IMR-90 (cell line): ENCODE measurements at regions not wholly inside any gene's neighbourhood (a gene's known extent, or its start where the extent isn't known, plus 50 kb on each side); places are given as distances from the start of the nearest gene placed in this dataset.

Experiments
- ATAC-seq: fragments of 200-7000 bp; cut with Tn5 transposase; 2 replicates; pipeline ENCODE4 v1.9.1; 2020; ENCODE audit warnings: low read depth, mild to moderate bottlenecking, moderate library complexity
- BruUV-seq: library from RNA; stranded (reverse); fragments of 400-500 nt; replicated peaks from 2 replicates; lab custom pipeline; 2021; lab: Mats Ljungman, UMichigan
- CTCF ChIA-PET: fragments of 300-600 bp; formaldehyde crosslinking; extraction: SDS; loops from one replicate; lab custom pipeline; 2021; ENCODE audit warnings: antibody characterized with exemption; lab: Yijun Ruan, JAX
- POLR2A ChIA-PET: fragments of 300-600 bp; sonication (Branson Sonifier 250); formaldehyde crosslinking; loops from one replicate; lab custom pipeline; 2022; ENCODE audit warnings: antibody characterized with exemption; ENCODE audit not compliant: unreplicated experiment; lab: Charles Lee
- DNase-seq: peaks from one replicate; pipeline ENCODE4 v3.0.0; 2013
- H2AFZ ChIP-seq: replicated peaks from 2 replicates; pipeline ENCODE3; 2013; ENCODE audit warnings: low read length, mild to moderate bottlenecking; ENCODE audit not compliant: poor library complexity
- H2AK5ac ChIP-seq: 2 replicates; pipeline ENCODE4 v1.6.1; 2013; ENCODE audit warnings: low read depth, low read length, inconsistent platforms
- H2AK9ac ChIP-seq: replicated peaks from 2 replicates; pipeline ENCODE3; 2013; ENCODE audit warnings: mild to moderate bottlenecking, low read depth, low read length, moderate library complexity; ENCODE audit not compliant: poor library complexity
- H2BK120ac ChIP-seq: 2 replicates; pipeline ENCODE4 v1.6.1; 2013; ENCODE audit warnings: low read depth, low read length, inconsistent platforms
- H2BK15ac ChIP-seq: 3 replicates; pipeline ENCODE4 v1.6.1; 2013; ENCODE audit warnings: low read depth, low read length, inconsistent platforms
- H2BK20ac ChIP-seq: 2 replicates; pipeline ENCODE4 v1.6.1; 2013; ENCODE audit warnings: low read depth, mild to moderate bottlenecking, inconsistent platforms, low read length, moderate library complexity
- H2BK5ac ChIP-seq: 2 replicates; pipeline ENCODE4 v1.6.1; 2013; ENCODE audit warnings: mild to moderate bottlenecking, low read depth, low read length, inconsistent platforms; ENCODE audit not compliant: poor library complexity, severe bottlenecking
- H3K14ac ChIP-seq: replicated peaks from 2 replicates; pipeline ENCODE4 v1.6.1; 2013; ENCODE audit warnings: low read depth, low read length, inconsistent platforms
- H3K18ac ChIP-seq: 2 replicates; pipeline ENCODE4 v1.6.1; 2013; ENCODE audit warnings: low read depth, low read length, control low read depth
- H3K23ac ChIP-seq: 2 replicates; pipeline ENCODE4 v1.6.1; 2013; ENCODE audit warnings: low read depth, low read length, inconsistent platforms
- H3K27ac ChIP-seq: 2 replicates; pipeline ENCODE4 v1.5.1; 2013; ENCODE audit warnings: mild to moderate bottlenecking, control low read depth, low read length; ENCODE audit not compliant: insufficient read depth
- H3K27me3 ChIP-seq: 2 replicates; pipeline ENCODE4 v1.6.1; 2013; ENCODE audit warnings: low read length; ENCODE audit not compliant: control insufficient read depth, insufficient read depth
- H3K36me3 ChIP-seq: 2 replicates; pipeline ENCODE4 v1.6.1; 2013; ENCODE audit warnings: low read length, mixed read lengths; ENCODE audit not compliant: control insufficient read depth, insufficient read depth
- H3K4ac ChIP-seq: 2 replicates; pipeline ENCODE4 v1.6.1; 2013; ENCODE audit warnings: low read depth, low read length, inconsistent platforms
- H3K4me1 ChIP-seq: 2 replicates; pipeline ENCODE4 v1.6.1; 2013; ENCODE audit warnings: low read length, mixed read lengths; ENCODE audit not compliant: control insufficient read depth, insufficient read depth
- H3K4me2 ChIP-seq: 2 replicates; pipeline ENCODE4 v1.6.1; 2013; ENCODE audit warnings: low read depth, mild to moderate bottlenecking, control low read depth, low read length, moderate library complexity
- H3K4me3 ChIP-seq: 2 replicates; pipeline ENCODE4 v1.5.1; 2013; ENCODE audit warnings: low read depth, mild to moderate bottlenecking, control low read depth, low read length, moderate library complexity; ENCODE audit not compliant: insufficient read depth
- H3K56ac ChIP-seq: 2 replicates; pipeline ENCODE4 v1.6.1; 2013; ENCODE audit warnings: low read length, inconsistent platforms; ENCODE audit not compliant: insufficient read depth; ENCODE audit errors: extremely low read depth
- H3K79me1 ChIP-seq, 2 experiments: 2 replicates each; pipeline ENCODE4 v1.6.1; 2013; ENCODE audit warnings: low read length in 2 of 2, inconsistent platforms in 1 of 2, low read depth in 1 of 2
- H3K9ac ChIP-seq: 2 replicates; pipeline ENCODE4 v1.6.1; 2013; ENCODE audit warnings: low read depth, low read length, control low read depth
- H3K9me1 ChIP-seq: 2 replicates; pipeline ENCODE4 v1.6.1; 2013; ENCODE audit warnings: low read length, inconsistent platforms; ENCODE audit not compliant: insufficient read depth
- H3K9me3 ChIP-seq: 2 replicates; pipeline ENCODE4 v1.6.1; 2013; ENCODE audit warnings: low read length; ENCODE audit not compliant: control insufficient read depth, insufficient read depth
- H4K20me1 ChIP-seq: 2 replicates; pipeline ENCODE4 v1.6.1; 2013; ENCODE audit warnings: low read length, inconsistent platforms; ENCODE audit not compliant: insufficient read depth
- H4K5ac ChIP-seq: 2 replicates; pipeline ENCODE4 v1.6.1; 2013; ENCODE audit warnings: mild to moderate bottlenecking, low read depth, low read length, control low read depth
- H4K8ac ChIP-seq, 2 experiments: 2 replicates each; pipeline ENCODE4 v1.6.1; 2013; ENCODE audit warnings: low read depth in 2 of 2, low read length in 2 of 2, control low read depth in 1 of 2, inconsistent platforms in 1 of 2
- H4K91ac ChIP-seq: 2 replicates; pipeline ENCODE4 v1.6.1; 2013; ENCODE audit warnings: low read depth, low read length, inconsistent platforms; ENCODE audit not compliant: insufficient read depth
- BHLHE40 ChIP-seq: fragments of 150-350 bp; IDR thresholded peaks from 2 replicates; pipeline ENCODE4 v1.6.1; 2016; ENCODE audit warnings: mild to moderate bottlenecking, low read depth, low read length
- CEBPB ChIP-seq: IDR thresholded peaks from 2 replicates; pipeline ENCODE4 v1.6.1; 2012; ENCODE audit warnings: low read depth, low read length, improper control_type of control experiment
- CHD1 ChIP-seq: IDR thresholded peaks from 2 replicates; pipeline ENCODE4 v1.6.1; 2012; ENCODE audit warnings: low read depth, low read length, improper control_type of control experiment
- FOS ChIP-seq: fragments of 150-350 bp; IDR thresholded peaks from 2 replicates; pipeline ENCODE4 v1.6.1; 2016; ENCODE audit warnings: low read depth, low read length
- MAFK ChIP-seq: IDR thresholded peaks from 2 replicates; pipeline ENCODE4 v1.6.1; 2012; ENCODE audit warnings: low read depth, low read length, improper control_type of control experiment
- MAZ ChIP-seq: IDR thresholded peaks from 2 replicates; pipeline ENCODE4 v1.6.1; 2012; ENCODE audit warnings: low read depth, mild to moderate bottlenecking, low read length, improper control_type of control experiment, moderate library complexity, borderline replicate concordance
- MXI1 ChIP-seq: IDR thresholded peaks from 2 replicates; pipeline ENCODE4 v1.6.1; 2012; ENCODE audit warnings: low read depth, mild to moderate bottlenecking, low read length, moderate library complexity, borderline replicate concordance
- NFE2L2 ChIP-seq: fragments of 150-350 bp; IDR thresholded peaks from 2 replicates; pipeline ENCODE4 v1.6.1; 2016; ENCODE audit warnings: low read depth, mild to moderate bottlenecking, low read length
- POLR2A ChIP-seq: IDR thresholded peaks from 2 replicates; pipeline ENCODE4 v1.6.1; 2012; ENCODE audit warnings: mild to moderate bottlenecking, low read depth, low read length
- RAD21 ChIP-seq: IDR thresholded peaks from 2 replicates; pipeline ENCODE4 v1.6.1; 2012; ENCODE audit warnings: low read length, improper control_type of control experiment
- RCOR1 ChIP-seq: IDR thresholded peaks from 2 replicates; pipeline ENCODE4 v1.6.1; 2012; ENCODE audit warnings: mild to moderate bottlenecking, low read length, improper control_type of control experiment; ENCODE audit not compliant: insufficient replicate concordance
- RFX5 ChIP-seq: IDR thresholded peaks from 2 replicates; pipeline ENCODE4 v1.8.0; 2012; ENCODE audit warnings: low read depth, mild to moderate bottlenecking, low read length, moderate library complexity
- SMC3 ChIP-seq: fragments of 150-350 bp; IDR thresholded peaks from 2 replicates; pipeline ENCODE4 v1.6.1; 2016; ENCODE audit warnings: low read depth, mild to moderate bottlenecking, antibody characterized with exemption, low read length, moderate library complexity
- WGBS, 2 experiments: methylation state at CpG; one replicate each; pipeline versions ENCODE4 v1.1.5 to v1.1.7; 2013; ENCODE audit warnings: missing lambda C conversion rate in 2 of 2; ENCODE audit not compliant: insufficient read length in 1 of 2; ENCODE audit errors: extremely low coverage in 2 of 2; 5-methylcytosine and 5-hydroxymethylcytosine counted together
- dilution Hi-C: fragments of 300-500 bp; cut with HindIII; formaldehyde crosslinking; loops from one replicate; pipeline ENCODE4 v1.14.3; 2018; ENCODE audit warnings: low sequenced_read_pairs; ENCODE audit not compliant: unreplicated experiment
- in situ Hi-C: fragments of 300-500 bp; cut with MboI; formaldehyde crosslinking; loops from 3 replicates; pipeline ENCODE4 v1.14.3; 2019; ENCODE audit warnings: low sequenced_read_pairs, inconsistent platforms, mixed read lengths
- intact Hi-C: fragments of 100-400 bp; cut with micrococcal nuclease; formaldehyde crosslinking; loops from 2 replicates; pipeline ENCODE4 v1.10.0; 2022
- TF ChIP-seq, protein P1 (sequence below): fragments of 150-350 bp; IDR thresholded peaks from 2 replicates; pipeline ENCODE4 v1.6.1; 2017; ENCODE audit warnings: mild to moderate bottlenecking, antibody characterized with exemption, low read length, low read depth
- TF ChIP-seq, protein P2 (sequence below): conservative IDR thresholded peaks from 2 replicates; pipeline ENCODE4 v1.5.1; 2012; ENCODE audit warnings: mild to moderate bottlenecking, low read depth, low read length, improper control_type of control experiment
- TF ChIP-seq, protein P3 (sequence below): fragments of 150-350 bp; IDR thresholded peaks from 2 replicates; pipeline ENCODE4 v1.6.1; 2016; ENCODE audit warnings: low read depth, mild to moderate bottlenecking, low read length, moderate library complexity, borderline replicate concordance

DNA sequence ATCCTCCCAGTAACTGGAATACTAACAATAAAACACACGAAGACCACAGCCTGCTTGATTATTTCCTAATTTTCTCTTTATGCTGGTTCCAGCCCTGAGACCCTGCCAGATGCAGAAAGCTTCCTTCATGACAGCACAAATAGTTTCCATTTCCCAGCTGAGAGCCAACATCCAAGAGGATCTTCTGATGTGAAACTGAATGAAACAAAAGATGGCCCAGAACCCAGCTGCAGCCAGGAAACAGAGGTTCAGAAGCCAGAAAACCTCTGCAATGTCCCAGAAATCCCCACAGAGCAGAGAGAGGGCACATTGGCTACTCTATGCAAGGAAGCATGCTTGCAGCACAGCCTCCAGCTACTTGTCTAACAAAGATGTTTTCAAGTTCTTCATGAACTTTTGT is 61.8 kb upstream of the PLEKHG1 start:
- Histone ChIP-seq H3K18ac (no peak overlapping the region), H2AFZ (no peak overlapping the region), H4K8ac (no peak overlapping the region), H3K36me3 (no peaks in the 10 kb centered on the region), H2BK15ac (no peak overlapping the region), H2AK9ac (no peak overlapping the region), H2BK5ac (no peak overlapping the region), H4K91ac (no peak overlapping the region), H3K9me3 (no peaks in the 10 kb centered on the region), H3K56ac (no peak overlapping the region), H2BK120ac (no peak overlapping the region), H3K9me1 (no peaks in the 10 kb centered on the region), H4K5ac (no peak overlapping the region), H3K79me1 (no peaks in the 10 kb centered on the region), H3K9ac (no peak overlapping the region), H3K27me3 (peaks cover 1% of the 10 kb centered on the region; the same call in 1 of the 2 replicates), H4K20me1 (no peaks in the 10 kb centered on the region), H3K4me1 (no peaks in the 10 kb centered on the region), H2BK20ac (no peak overlapping the region), H3K4me3 (no peak overlapping the region), H3K27ac (no peak overlapping the region), H3K23ac (no peak overlapping the region), H3K14ac (no peak overlapping the region), H3K4ac (no peak overlapping the region), H3K4me2 (no peak overlapping the region), H2AK5ac (no peak overlapping the region)
- ChIA-PET CTCF (no interaction called here), POLR2A (no interaction called here)
- no peak for ATAC-seq
- dilution Hi-C loops (no loop called here), in situ Hi-C loops (no loop called here), intact Hi-C loops (no loop called here)
- BruUV-seq = no TSS peak
- DNase-seq = no peak
- WGBS, 2 experiments = no CpG with 5 or more reads among the region's 1 CpG
- TF ChIP-seq RAD21 (no peak), CHD1 (no peak), BHLHE40 (no peak), MXI1 (no peak), SMC3 (no peak), MAZ (no peak), RCOR1 (no peak), CEBPB (no peak), FOS (no peak), NFE2L2 (no peak), POLR2A (no peak), RFX5 (no peak), MAFK (no peak)
- TF ChIP-seq, protein P1, sequence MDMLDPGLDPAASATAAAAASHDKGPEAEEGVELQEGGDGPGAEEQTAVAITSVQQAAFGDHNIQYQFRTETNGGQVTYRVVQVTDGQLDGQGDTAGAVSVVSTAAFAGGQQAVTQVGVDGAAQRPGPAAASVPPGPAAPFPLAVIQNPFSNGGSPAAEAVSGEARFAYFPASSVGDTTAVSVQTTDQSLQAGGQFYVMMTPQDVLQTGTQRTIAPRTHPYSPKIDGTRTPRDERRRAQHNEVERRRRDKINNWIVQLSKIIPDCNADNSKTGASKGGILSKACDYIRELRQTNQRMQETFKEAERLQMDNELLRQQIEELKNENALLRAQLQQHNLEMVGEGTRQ = no peak
- TF ChIP-seq, protein P2, sequence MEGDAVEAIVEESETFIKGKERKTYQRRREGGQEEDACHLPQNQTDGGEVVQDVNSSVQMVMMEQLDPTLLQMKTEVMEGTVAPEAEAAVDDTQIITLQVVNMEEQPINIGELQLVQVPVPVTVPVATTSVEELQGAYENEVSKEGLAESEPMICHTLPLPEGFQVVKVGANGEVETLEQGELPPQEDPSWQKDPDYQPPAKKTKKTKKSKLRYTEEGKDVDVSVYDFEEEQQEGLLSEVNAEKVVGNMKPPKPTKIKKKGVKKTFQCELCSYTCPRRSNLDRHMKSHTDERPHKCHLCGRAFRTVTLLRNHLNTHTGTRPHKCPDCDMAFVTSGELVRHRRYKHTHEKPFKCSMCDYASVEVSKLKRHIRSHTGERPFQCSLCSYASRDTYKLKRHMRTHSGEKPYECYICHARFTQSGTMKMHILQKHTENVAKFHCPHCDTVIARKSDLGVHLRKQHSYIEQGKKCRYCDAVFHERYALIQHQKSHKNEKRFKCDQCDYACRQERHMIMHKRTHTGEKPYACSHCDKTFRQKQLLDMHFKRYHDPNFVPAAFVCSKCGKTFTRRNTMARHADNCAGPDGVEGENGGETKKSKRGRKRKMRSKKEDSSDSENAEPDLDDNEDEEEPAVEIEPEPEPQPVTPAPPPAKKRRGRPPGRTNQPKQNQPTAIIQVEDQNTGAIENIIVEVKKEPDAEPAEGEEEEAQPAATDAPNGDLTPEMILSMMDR = no peak
- TF ChIP-seq, protein P3, sequence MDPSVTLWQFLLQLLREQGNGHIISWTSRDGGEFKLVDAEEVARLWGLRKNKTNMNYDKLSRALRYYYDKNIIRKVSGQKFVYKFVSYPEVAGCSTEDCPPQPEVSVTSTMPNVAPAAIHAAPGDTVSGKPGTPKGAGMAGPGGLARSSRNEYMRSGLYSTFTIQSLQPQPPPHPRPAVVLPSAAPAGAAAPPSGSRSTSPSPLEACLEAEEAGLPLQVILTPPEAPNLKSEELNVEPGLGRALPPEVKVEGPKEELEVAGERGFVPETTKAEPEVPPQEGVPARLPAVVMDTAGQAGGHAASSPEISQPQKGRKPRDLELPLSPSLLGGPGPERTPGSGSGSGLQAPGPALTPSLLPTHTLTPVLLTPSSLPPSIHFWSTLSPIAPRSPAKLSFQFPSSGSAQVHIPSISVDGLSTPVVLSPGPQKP = no peak
